ENCODE measurements at regions not wholly inside any gene's neighbourhood (a gene's known extent, or its start where the extent isn't known, plus 50 kb on each side); places are given as distances from the start of the nearest gene placed in this dataset.

GRCh38 chr2:3000968-3001367 is 376.6 kb downstream of the EIPR1 start:
- H3K9ac ChIP-seq (ENCODE audit: low read length), result no peak overlapping the region
- no peak overlapping the region for H3K4me2 ChIP-seq (ENCODE audit: low read length)
- no peak overlapping the region for H3K23ac ChIP-seq (ENCODE audit: low read length)
- H3K27me3 ChIP-seq (ENCODE audit: insufficient read depth, low read length, poor library complexity), result no peaks in the 10 kb centered on the region
- H3K4me1 ChIP-seq (ENCODE audit: control insufficient read depth, low read depth, low read length), result no peaks in the 10 kb centered on the region
- no peak overlapping the region for H4K8ac ChIP-seq (ENCODE audit: low read depth, low read length)
- no peaks in the 10 kb centered on the region for H3K36me3 ChIP-seq (ENCODE audit: control insufficient read depth, insufficient read depth, low read length)
- no peak overlapping the region for H2AK5ac ChIP-seq (ENCODE audit: low read length)
- no peak overlapping the region for H3K27ac ChIP-seq (ENCODE audit: low read depth, low read length)
- no peak overlapping the region for H2BK5ac ChIP-seq (ENCODE audit: low read length)
- H3K18ac ChIP-seq (ENCODE audit: low read length), result no peak overlapping the region
- DNase-seq, result no peak
- H2BK120ac ChIP-seq (ENCODE audit: low read depth, low read length), result no peak overlapping the region
- no peaks in the 10 kb centered on the region for H3K79me1 ChIP-seq (ENCODE audit: low read length)
- no peak overlapping the region for H3K56ac ChIP-seq (ENCODE audit: low read length)
- no peak overlapping the region for H4K5ac ChIP-seq (ENCODE audit: low read length)
- no CpG with 5 or more reads among the region's 6 CpGs for WGBS (ENCODE audit: extremely low coverage, insufficient coverage, low lambda C conversion rate)
- no peak overlapping the region for H2BK15ac ChIP-seq (replicated peaks; ENCODE audit: low read depth)
- H3K4me3 ChIP-seq (ENCODE audit: low read length), result no peak overlapping the region
- no peak overlapping the region for H3K4ac ChIP-seq (ENCODE audit: low read depth, low read length)
- H3K79me2 ChIP-seq (ENCODE audit: control insufficient read depth, insufficient read depth, low read length), result no peaks in the 10 kb centered on the region

- no peak overlapping the region for H4K8ac ChIP-seq (ENCODE audit: low read depth, low read length)
- no peak overlapping the region for H3K18ac ChIP-seq (ENCODE audit: low read length)
- no peak overlapping the region for H3K4me2 ChIP-seq (ENCODE audit: low read length)
- no peaks in the 10 kb centered on the region for H3K79me2 ChIP-seq (ENCODE audit: control insufficient read depth, insufficient read depth, low read length)
- no peaks in the 10 kb centered on the region for H3K36me3 ChIP-seq (ENCODE audit: control insufficient read depth, insufficient read depth, low read length)
- no peak overlapping the region for H2BK5ac ChIP-seq (ENCODE audit: low read length)
- no peak overlapping the region for H3K9ac ChIP-seq (ENCODE audit: low read length)
- no peak overlapping the region for H4K5ac ChIP-seq (ENCODE audit: low read length)
- no CpG with 5 or more reads among the region's 8 CpGs for WGBS (ENCODE audit: extremely low coverage, insufficient coverage, low lambda C conversion rate)
- no peak overlapping the region for H2BK15ac ChIP-seq (replicated peaks; ENCODE audit: low read depth)
- H3K4me1 ChIP-seq (ENCODE audit: control insufficient read depth, low read depth, low read length), result no peaks in the 10 kb centered on the region
- H3K56ac ChIP-seq (ENCODE audit: low read length), result no peak overlapping the region
- H3K27ac ChIP-seq (ENCODE audit: low read depth, low read length), result no peak overlapping the region
- H3K27me3 ChIP-seq (ENCODE audit: insufficient read depth, low read length, poor library complexity), result no peaks in the 10 kb centered on the region
- H2AK5ac ChIP-seq (ENCODE audit: low read length), result no peak overlapping the region
- H3K4ac ChIP-seq (ENCODE audit: low read depth, low read length), result no peak overlapping the region
- no peak overlapping the region for H3K23ac ChIP-seq (ENCODE audit: low read length)
- H3K79me1 ChIP-seq (ENCODE audit: low read length), result no peaks in the 10 kb centered on the region
- H2BK120ac ChIP-seq (ENCODE audit: low read depth, low read length), result no peak overlapping the region
- H3K4me3 ChIP-seq (ENCODE audit: low read length), result no peak overlapping the region
- no peak for DNase-seq
These were observed 377.5 kb downstream of the EIPR1 start for GRCh38 chr2:3000125-3000524.

GRCh38 chr2:2998971-2999370 is 378.6 kb downstream of the EIPR1 start:
- no peak overlapping the region for H3K27ac ChIP-seq (ENCODE audit: low read depth, low read length)
- H2BK120ac ChIP-seq (ENCODE audit: low read depth, low read length), result no peak overlapping the region
- no CpG with 5 or more reads among the region's 9 CpGs for WGBS (ENCODE audit: extremely low coverage, insufficient coverage, low lambda C conversion rate)

GRCh38 chr2:2993172-2993692 is 384.4 kb downstream of the EIPR1 start:
- Histone ChIP-seq H3K4me1 (ENCODE audit: control insufficient read depth, low read depth, low read length) (no peaks in the 10 kb centered on the region), H2AK5ac (ENCODE audit: low read length) (no peak overlapping the region), H3K56ac (ENCODE audit: low read length) (no peak overlapping the region), H4K5ac (ENCODE audit: low read length) (no peak overlapping the region), H3K27me3 (ENCODE audit: insufficient read depth, low read length, poor library complexity) (no peaks in the 10 kb centered on the region), H3K79me1 (ENCODE audit: low read length) (no peaks in the 10 kb centered on the region), H3K23ac (ENCODE audit: low read length) (no peak overlapping the region), H3K18ac (ENCODE audit: low read length) (no peak overlapping the region), H3K4ac (ENCODE audit: low read depth, low read length) (no peak overlapping the region), H2BK120ac (ENCODE audit: low read depth, low read length) (no peak overlapping the region), H4K8ac (ENCODE audit: low read depth, low read length) (no peak overlapping the region), H3K79me2 (ENCODE audit: control insufficient read depth, insufficient read depth, low read length) (no peaks in the 10 kb centered on the region), H2BK5ac (ENCODE audit: low read length) (no peak overlapping the region), H3K4me2 (ENCODE audit: low read length) (no peak overlapping the region), H3K4me3 (ENCODE audit: low read length) (no peak overlapping the region), H2BK15ac (replicated peaks; ENCODE audit: low read depth) (no peak overlapping the region), H3K9ac (ENCODE audit: low read length) (no peak overlapping the region), H3K27ac (ENCODE audit: low read depth, low read length) (no peak overlapping the region), H3K36me3 (ENCODE audit: control insufficient read depth, insufficient read depth, low read length) (no peaks in the 10 kb centered on the region)
- no peak for DNase-seq
- no CpG with 5 or more reads among the region's 9 CpGs for WGBS (ENCODE audit: extremely low coverage, insufficient coverage, low lambda C conversion rate)

More at GRCh38 chr2:2998971-2999370, 378.6 kb downstream of the EIPR1 start:
- Histone ChIP-seq H3K4me1 (ENCODE audit: control insufficient read depth, low read depth, low read length) (no peaks in the 10 kb centered on the region), H3K79me2 (ENCODE audit: control insufficient read depth, insufficient read depth, low read length) (no peaks in the 10 kb centered on the region), H4K5ac (ENCODE audit: low read length) (no peak overlapping the region), H3K36me3 (ENCODE audit: control insufficient read depth, insufficient read depth, low read length) (no peaks in the 10 kb centered on the region), H3K9ac (ENCODE audit: low read length) (no peak overlapping the region), H3K56ac (ENCODE audit: low read length) (no peak overlapping the region), H3K4me3 (ENCODE audit: low read length) (no peak overlapping the region), H3K4ac (ENCODE audit: low read depth, low read length) (no peak overlapping the region), H3K23ac (ENCODE audit: low read length) (no peak overlapping the region), H3K4me2 (ENCODE audit: low read length) (no peak overlapping the region), H2BK15ac (replicated peaks; ENCODE audit: low read depth) (no peak overlapping the region), H2BK5ac (ENCODE audit: low read length) (no peak overlapping the region), H3K27me3 (ENCODE audit: insufficient read depth, low read length, poor library complexity) (no peaks in the 10 kb centered on the region), H4K8ac (ENCODE audit: low read depth, low read length) (no peak overlapping the region), H3K18ac (ENCODE audit: low read length) (no peak overlapping the region), H3K79me1 (ENCODE audit: low read length) (no peaks in the 10 kb centered on the region), H2AK5ac (ENCODE audit: low read length) (no peak overlapping the region)
- no peak for DNase-seq

- H3K4ac ChIP-seq (ENCODE audit: low read depth, low read length), result no peak overlapping the region
These were observed 385.0 kb downstream of the EIPR1 start for GRCh38 chr2:2992634-2993033.

GRCh38 chr2:2985020-2985419 is 392.6 kb downstream of the EIPR1 start:
- no peak overlapping the region for H2AK5ac ChIP-seq (ENCODE audit: low read length)
- H3K4me3 ChIP-seq (ENCODE audit: low read length), result no peak overlapping the region
- H3K36me3 ChIP-seq (ENCODE audit: control insufficient read depth, insufficient read depth, low read length), result no peaks in the 10 kb centered on the region
- H3K79me2 ChIP-seq (ENCODE audit: control insufficient read depth, insufficient read depth, low read length), result no peaks in the 10 kb centered on the region
- H3K27ac ChIP-seq (ENCODE audit: low read depth, low read length), result no peak overlapping the region
- H2BK5ac ChIP-seq (ENCODE audit: low read length), result no peak overlapping the region
- H3K18ac ChIP-seq (ENCODE audit: low read length), result no peak overlapping the region
- no peak overlapping the region for H3K23ac ChIP-seq (ENCODE audit: low read length)
- no peak overlapping the region for H2BK120ac ChIP-seq (ENCODE audit: low read depth, low read length)
- no CpG with 5 or more reads among the region's 2 CpGs for WGBS (ENCODE audit: extremely low coverage, insufficient coverage, low lambda C conversion rate)
- no peak overlapping the region for H3K9ac ChIP-seq (ENCODE audit: low read length)
- H3K56ac ChIP-seq (ENCODE audit: low read length), result no peak overlapping the region
- H2BK15ac ChIP-seq (replicated peaks; ENCODE audit: low read depth), result no peak overlapping the region
- no peak overlapping the region for H3K4ac ChIP-seq (ENCODE audit: low read depth, low read length)
- DNase-seq, result no peak
- no peak overlapping the region for H4K5ac ChIP-seq (ENCODE audit: low read length)
- no peaks in the 10 kb centered on the region for H3K79me1 ChIP-seq (ENCODE audit: low read length)
- no peaks in the 10 kb centered on the region for H3K27me3 ChIP-seq (ENCODE audit: insufficient read depth, low read length, poor library complexity)
- no peak overlapping the region for H3K4me2 ChIP-seq (ENCODE audit: low read length)
- no peak overlapping the region for H4K8ac ChIP-seq (ENCODE audit: low read depth, low read length)
- no peaks in the 10 kb centered on the region for H3K4me1 ChIP-seq (ENCODE audit: control insufficient read depth, low read depth, low read length)

More at GRCh38 chr2:2992634-2993033, 385.0 kb downstream of the EIPR1 start:
- no peak overlapping the region for H2AK5ac ChIP-seq (ENCODE audit: low read length)
- H2BK120ac ChIP-seq (ENCODE audit: low read depth, low read length), result no peak overlapping the region
- WGBS (ENCODE audit: extremely low coverage, insufficient coverage, low lambda C conversion rate), result no CpG with 5 or more reads among the region's 3 CpGs
- H2BK5ac ChIP-seq (ENCODE audit: low read length), result no peak overlapping the region
- no peak for DNase-seq
- H3K18ac ChIP-seq (ENCODE audit: low read length), result no peak overlapping the region
- no peak overlapping the region for H4K8ac ChIP-seq (ENCODE audit: low read depth, low read length)
- H3K79me2 ChIP-seq (ENCODE audit: control insufficient read depth, insufficient read depth, low read length), result no peaks in the 10 kb centered on the region
- H3K27ac ChIP-seq (ENCODE audit: low read depth, low read length), result no peak overlapping the region
- no peak overlapping the region for H3K4me3 ChIP-seq (ENCODE audit: low read length)
- no peak overlapping the region for H4K5ac ChIP-seq (ENCODE audit: low read length)
- H3K56ac ChIP-seq (ENCODE audit: low read length), result no peak overlapping the region
- H3K27me3 ChIP-seq (ENCODE audit: insufficient read depth, low read length, poor library complexity), result no peaks in the 10 kb centered on the region
- no peak overlapping the region for H3K4me2 ChIP-seq (ENCODE audit: low read length)
- H3K36me3 ChIP-seq (ENCODE audit: control insufficient read depth, insufficient read depth, low read length), result no peaks in the 10 kb centered on the region
- H3K9ac ChIP-seq (ENCODE audit: low read length), result no peak overlapping the region
- H3K79me1 ChIP-seq (ENCODE audit: low read length), result no peaks in the 10 kb centered on the region
- H2BK15ac ChIP-seq (replicated peaks; ENCODE audit: low read depth), result no peak overlapping the region
- H3K4me1 ChIP-seq (ENCODE audit: control insufficient read depth, low read depth, low read length), result no peaks in the 10 kb centered on the region
- H3K23ac ChIP-seq (ENCODE audit: low read length), result no peak overlapping the region

All from mesendoderm (in vitro differentiated cells).